ENCODE measurements at regions not wholly inside any gene's neighbourhood (a gene's known extent, or its start where the extent isn't known, plus 50 kb on each side); places are given as distances from the start of the nearest gene placed in this dataset.
"Not testable (repeated sequence)": the region's sequence is repeated elsewhere in the genome, so short reads cannot be mapped to it uniquely, and the experiment has no call there.

- Mint-ChIP-seq H3K4me3 (no peak overlapping the region), H3K9me3 (peaks cover 0 to 4% (median 2%) of the 10 kb centered on the region in 7 donors), H3K27ac (peak overlapping the region in 1 of 6 donors; percentile 23), H3K27me3 (peaks cover 12 to 42% (median 21%) of the 10 kb centered on the region in 3 donors), H3K4me1 (peaks cover 0 to 4% (median 0%) of the 10 kb centered on the region in 3 donors), H3K36me3 (no peaks in the 10 kb centered on the region)
- no peak for DNase-seq
- ATAC-seq (ENCODE audit: low read depth in 2 of 2), result no peak
These were observed 455.6 kb downstream of the SIPA1L2 start for GRCh38 chr1:232174306-232174705.

GRCh38 chr1:232172563-232172962, 457.4 kb downstream of the SIPA1L2 start:
- H3K4me1 Mint-ChIP-seq, result peaks cover 0 to 4% (median 0%) of the 10 kb centered on the region in 3 donors
- no peak overlapping the region for H3K27ac Mint-ChIP-seq
- H3K36me3 Mint-ChIP-seq, result no peaks in the 10 kb centered on the region
- ATAC-seq (ENCODE audit: low read depth in 2 of 2) (no peak), DNase-seq (no peak)
- H3K9me3 Mint-ChIP-seq, result peaks cover 0 to 4% (median 0%) of the 10 kb centered on the region in 7 donors
- H3K4me3 Mint-ChIP-seq, result no peak overlapping the region
- H3K27me3 Mint-ChIP-seq, result peaks cover 12 to 28% (median 15%) of the 10 kb centered on the region in 3 donors

- H3K27ac Mint-ChIP-seq, result no peak overlapping the region
- no peak overlapping the region for H3K4me3 Mint-ChIP-seq
- H3K27me3 Mint-ChIP-seq, result peaks cover 8 to 22% (median 9%) of the 10 kb centered on the region in 3 donors
- H3K36me3 Mint-ChIP-seq, result no peaks in the 10 kb centered on the region
- DNase-seq, result no peak
- peaks cover 0 to 10% (median 0%) of the 10 kb centered on the region in 7 donors for H3K9me3 Mint-ChIP-seq
- H3K4me1 Mint-ChIP-seq, result peaks cover 0 to 4% (median 0%) of the 10 kb centered on the region in 3 donors
- ATAC-seq (ENCODE audit: low read depth in 2 of 2), result no peak
These were observed 459.0 kb downstream of the SIPA1L2 start for GRCh38 chr1:232170909-232171308.

- DNase-seq, result no peak
- H3K36me3 Mint-ChIP-seq, result no peaks in the 10 kb centered on the region
- no peak for ATAC-seq (ENCODE audit: low read depth in 2 of 2)
- H3K4me1 Mint-ChIP-seq, result peaks cover 0 to 4% (median 0%) of the 10 kb centered on the region in 3 donors
- H3K27me3 Mint-ChIP-seq, result peaks cover 5 to 9% (median 6%) of the 10 kb centered on the region in 3 donors
- peaks cover 0 to 17% (median 5%) of the 10 kb centered on the region in 7 donors for H3K9me3 Mint-ChIP-seq
- H3K27ac Mint-ChIP-seq, result no peak overlapping the region
- H3K4me3 Mint-ChIP-seq, result no peak overlapping the region
These were observed 460.5 kb downstream of the SIPA1L2 start for GRCh38 chr1:232169436-232169835.

GRCh38 chr1:232168508-232168907, 461.4 kb downstream of the SIPA1L2 start:
- Mint-ChIP-seq H3K36me3 (no peaks in the 10 kb centered on the region), H3K9me3 (peaks cover 0 to 17% (median 5%) of the 10 kb centered on the region in 7 donors), H3K27me3 (peaks cover 5 to 9% (median 6%) of the 10 kb centered on the region in 3 donors), H3K4me1 (peaks cover 0 to 4% (median 0%) of the 10 kb centered on the region in 3 donors), H3K4me3 (no peak overlapping the region), H3K27ac (no peak overlapping the region)
- ATAC-seq (ENCODE audit: low read depth in 2 of 2), result no peak
- DNase-seq, result no peak

- Mint-ChIP-seq H3K27ac (no peak overlapping the region), H3K36me3 (no peaks in the 10 kb centered on the region), H3K4me1 (no peaks in the 10 kb centered on the region), H3K27me3 (peaks cover 2 to 9% (median 6%) of the 10 kb centered on the region in 3 donors), H3K4me3 (no peak overlapping the region), H3K9me3 (peaks cover 0 to 17% (median 5%) of the 10 kb centered on the region in 7 donors)
- no peak for DNase-seq
- no peak for ATAC-seq (ENCODE audit: low read depth in 2 of 2)
These were observed 463.0 kb downstream of the SIPA1L2 start for GRCh38 chr1:232166942-232167341.

- ATAC-seq (ENCODE audit: low read depth in 2 of 2) (no peak), DNase-seq (no peak)
- Mint-ChIP-seq H3K27ac (no peak overlapping the region), H3K4me3 (no peak overlapping the region), H3K36me3 (no peaks in the 10 kb centered on the region), H3K27me3 (no peaks in the 10 kb centered on the region), H3K4me1 (no peaks in the 10 kb centered on the region), H3K9me3 (peaks cover 0 to 17% (median 5%) of the 10 kb centered on the region in 7 donors)
These were observed 465.6 kb downstream of the SIPA1L2 start for GRCh38 chr1:232164078-232164963.

- Mint-ChIP-seq H3K36me3 (no peaks in the 10 kb centered on the region), H3K27me3 (no peaks in the 10 kb centered on the region), H3K4me3 (no peak overlapping the region), H3K9me3 (peaks cover 0 to 17% (median 7%) of the 10 kb centered on the region in 7 donors), H3K4me1 (no peaks in the 10 kb centered on the region), H3K27ac (no peak overlapping the region)
- DNase-seq, result no peak
- no peak for ATAC-seq (ENCODE audit: low read depth in 2 of 2)
These were observed 466.4 kb downstream of the SIPA1L2 start for GRCh38 chr1:232163533-232163932.

GRCh38 chr1:232162001-232162400, 467.9 kb downstream of the SIPA1L2 start:
- no peak overlapping the region for H3K27ac Mint-ChIP-seq
- ATAC-seq (ENCODE audit: low read depth in 2 of 2) (no peak), DNase-seq (no peak)
- H3K4me1 Mint-ChIP-seq, result no peaks in the 10 kb centered on the region
- H3K4me3 Mint-ChIP-seq, result no peak overlapping the region
- no peaks in the 10 kb centered on the region for H3K36me3 Mint-ChIP-seq
- no peaks in the 10 kb centered on the region for H3K27me3 Mint-ChIP-seq
- H3K9me3 Mint-ChIP-seq, result peaks cover 0 to 18% (median 10%) of the 10 kb centered on the region in 7 donors

GRCh38 chr1:232158558-232158957, 471.4 kb downstream of the SIPA1L2 start:
- not testable (repeated sequence) for ATAC-seq (ENCODE audit: low read depth in 2 of 2); H3K27me3 Mint-ChIP-seq; H3K27ac Mint-ChIP-seq; H3K4me1 Mint-ChIP-seq; H3K36me3 Mint-ChIP-seq; DNase-seq; H3K4me3 Mint-ChIP-seq
- peaks cover 0 to 18% (median 7%) of the 10 kb centered on the region in 7 donors for H3K9me3 Mint-ChIP-seq

GRCh38 chr1:232156070-232156469, 473.9 kb downstream of the SIPA1L2 start:
- not testable (repeated sequence) for H3K36me3 Mint-ChIP-seq; H3K27me3 Mint-ChIP-seq; ATAC-seq (ENCODE audit: low read depth in 2 of 2); H3K4me1 Mint-ChIP-seq; H3K27ac Mint-ChIP-seq; H3K4me3 Mint-ChIP-seq; DNase-seq
- H3K9me3 Mint-ChIP-seq, result peaks cover 0 to 18% (median 7%) of the 10 kb centered on the region in 7 donors

- no peak for DNase-seq
- ATAC-seq (ENCODE audit: low read depth in 2 of 2), result no peak
- H3K4me3 Mint-ChIP-seq, result no peak overlapping the region
- no peaks in the 10 kb centered on the region for H3K4me1 Mint-ChIP-seq
- no peaks in the 10 kb centered on the region for H3K27me3 Mint-ChIP-seq
- H3K9me3 Mint-ChIP-seq, result peaks cover 0 to 15% (median 6%) of the 10 kb centered on the region in 7 donors
- H3K27ac Mint-ChIP-seq, result no peak overlapping the region
- H3K36me3 Mint-ChIP-seq, result no peaks in the 10 kb centered on the region
These were observed 476.3 kb downstream of the SIPA1L2 start for GRCh38 chr1:232153652-232154051.

GRCh38 chr1:232150770-232151548, 479.0 kb downstream of the SIPA1L2 start:
- Mint-ChIP-seq H3K27ac (no peak overlapping the region), H3K36me3 (no peaks in the 10 kb centered on the region), H3K9me3 (peaks cover 0 to 7% (median 2%) of the 10 kb centered on the region in 7 donors), H3K27me3 (peaks cover 0 to 5% (median 0%) of the 10 kb centered on the region in 3 donors), H3K4me3 (no peak overlapping the region), H3K4me1 (no peaks in the 10 kb centered on the region)
- DNase-seq (no peak), ATAC-seq (ENCODE audit: low read depth in 2 of 2) (no peak)

Measured in naive B cell (primary cell).